ENCODE measurements at regions not wholly inside any gene's neighbourhood (a gene's known extent, or its start where the extent isn't known, plus 50 kb on each side); places are given as distances from the start of the nearest gene placed in this dataset.

DNA sequence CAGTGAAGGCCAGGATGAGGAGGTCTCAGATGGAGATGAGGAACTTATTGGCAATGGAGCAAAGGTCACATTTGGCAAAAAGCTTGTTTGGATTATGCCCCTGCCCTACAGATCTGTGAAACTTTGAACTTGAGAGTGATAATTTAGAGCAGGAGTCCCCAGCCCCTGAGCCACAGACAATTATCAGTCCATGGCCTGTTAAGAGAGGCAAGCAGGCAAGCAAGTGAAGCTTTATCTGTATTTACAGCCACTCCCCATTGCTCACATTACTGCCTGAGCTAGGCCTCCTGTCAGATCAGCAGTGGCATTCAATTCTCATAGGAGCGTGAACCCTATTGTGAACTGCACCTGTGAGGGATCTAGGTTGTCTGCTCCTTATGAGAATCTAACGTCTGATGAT, 1076.9 kb upstream of the TENM4 start:
- TF ChIP-seq, protein P1, sequence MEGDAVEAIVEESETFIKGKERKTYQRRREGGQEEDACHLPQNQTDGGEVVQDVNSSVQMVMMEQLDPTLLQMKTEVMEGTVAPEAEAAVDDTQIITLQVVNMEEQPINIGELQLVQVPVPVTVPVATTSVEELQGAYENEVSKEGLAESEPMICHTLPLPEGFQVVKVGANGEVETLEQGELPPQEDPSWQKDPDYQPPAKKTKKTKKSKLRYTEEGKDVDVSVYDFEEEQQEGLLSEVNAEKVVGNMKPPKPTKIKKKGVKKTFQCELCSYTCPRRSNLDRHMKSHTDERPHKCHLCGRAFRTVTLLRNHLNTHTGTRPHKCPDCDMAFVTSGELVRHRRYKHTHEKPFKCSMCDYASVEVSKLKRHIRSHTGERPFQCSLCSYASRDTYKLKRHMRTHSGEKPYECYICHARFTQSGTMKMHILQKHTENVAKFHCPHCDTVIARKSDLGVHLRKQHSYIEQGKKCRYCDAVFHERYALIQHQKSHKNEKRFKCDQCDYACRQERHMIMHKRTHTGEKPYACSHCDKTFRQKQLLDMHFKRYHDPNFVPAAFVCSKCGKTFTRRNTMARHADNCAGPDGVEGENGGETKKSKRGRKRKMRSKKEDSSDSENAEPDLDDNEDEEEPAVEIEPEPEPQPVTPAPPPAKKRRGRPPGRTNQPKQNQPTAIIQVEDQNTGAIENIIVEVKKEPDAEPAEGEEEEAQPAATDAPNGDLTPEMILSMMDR (conservative IDR thresholded peaks at IDR 0.05; ENCODE audit: control insufficient read depth, insufficient read depth, low read depth, low read length): no peak
- DNase-seq (ENCODE audit: low read depth): no peak
- H3K4me3 ChIP-seq (ENCODE audit: control insufficient read depth, low read depth, low read length): no peak overlapping the region

DNA sequence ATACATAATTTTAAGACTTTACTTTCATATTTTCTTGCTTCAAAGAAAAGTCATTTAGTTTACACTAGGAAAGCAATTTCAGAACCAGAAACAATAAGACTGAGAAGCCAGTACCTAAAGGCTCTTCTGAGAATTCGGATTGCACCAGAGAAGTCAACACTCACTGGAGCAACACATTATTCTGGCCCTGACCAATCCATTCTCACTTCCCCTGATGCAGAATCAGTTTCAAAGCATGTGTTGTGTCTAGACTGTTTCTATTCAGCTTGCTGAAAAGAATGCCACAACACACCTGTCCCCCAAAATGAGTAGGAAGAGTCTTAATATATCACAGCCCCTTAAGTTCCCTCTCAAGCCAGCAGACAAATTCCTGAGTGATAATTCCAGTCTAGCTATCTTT, 1074.3 kb upstream of the TENM4 start:
- no peak for DNase-seq (ENCODE audit: low read depth)
- TF ChIP-seq, protein P1 (conservative IDR thresholded peaks at IDR 0.05; ENCODE audit: control insufficient read depth, insufficient read depth, low read depth, low read length): no peak
- no peak overlapping the region for H3K4me3 ChIP-seq (ENCODE audit: control insufficient read depth, low read depth, low read length)

DNA sequence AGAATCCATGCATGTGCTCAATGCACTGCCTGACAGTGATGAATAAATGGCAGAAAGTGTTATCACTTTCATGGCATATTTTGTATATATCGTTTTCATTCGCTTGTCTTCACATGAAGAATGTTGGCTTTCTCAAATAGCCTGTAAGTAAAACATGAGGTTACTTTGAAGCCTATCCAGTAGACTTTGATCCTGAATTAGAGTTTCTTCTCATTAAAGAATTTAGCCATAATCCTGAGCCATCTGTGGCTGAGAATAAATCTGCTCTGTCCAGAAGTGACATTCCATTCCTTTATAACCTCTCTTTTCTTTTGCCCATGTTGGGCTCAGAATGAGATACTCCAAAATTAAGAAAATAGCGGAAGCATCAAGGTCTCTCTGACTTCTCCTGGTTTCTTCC, 1071.7 kb upstream of the TENM4 start:
- no peak for DNase-seq (ENCODE audit: low read depth)
- TF ChIP-seq, protein P1 (conservative IDR thresholded peaks at IDR 0.05; ENCODE audit: control insufficient read depth, insufficient read depth, low read depth, low read length): no peak
- no peak overlapping the region for H3K4me3 ChIP-seq (ENCODE audit: control insufficient read depth, low read depth, low read length)

DNA sequence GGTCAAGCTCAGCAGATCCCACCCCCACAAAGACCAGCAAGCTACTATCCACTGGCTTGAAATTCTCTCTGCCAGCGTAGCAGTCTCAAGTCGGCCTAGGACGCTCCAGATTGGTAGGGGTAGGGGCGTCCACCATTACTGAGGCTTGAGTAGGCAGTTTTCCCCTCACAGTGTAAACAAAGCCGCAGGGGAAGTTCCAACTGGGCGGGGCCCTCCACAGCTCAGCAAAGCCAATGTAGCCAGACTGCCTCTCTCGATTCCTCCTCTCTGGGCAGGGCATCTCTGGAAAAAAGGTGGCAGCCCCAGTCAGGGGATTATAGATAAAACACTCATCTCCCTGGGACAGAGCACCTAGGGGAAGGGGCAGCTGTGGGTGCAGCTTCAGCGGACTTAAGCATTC, 1064.9 kb upstream of the TENM4 start:
- no peak overlapping the region for H3K4me3 ChIP-seq (ENCODE audit: control insufficient read depth, low read depth, low read length)
- DNase-seq (ENCODE audit: low read depth): no peak
- TF ChIP-seq, protein P1 (conservative IDR thresholded peaks at IDR 0.05; ENCODE audit: control insufficient read depth, insufficient read depth, low read depth, low read length): no peak

DNA sequence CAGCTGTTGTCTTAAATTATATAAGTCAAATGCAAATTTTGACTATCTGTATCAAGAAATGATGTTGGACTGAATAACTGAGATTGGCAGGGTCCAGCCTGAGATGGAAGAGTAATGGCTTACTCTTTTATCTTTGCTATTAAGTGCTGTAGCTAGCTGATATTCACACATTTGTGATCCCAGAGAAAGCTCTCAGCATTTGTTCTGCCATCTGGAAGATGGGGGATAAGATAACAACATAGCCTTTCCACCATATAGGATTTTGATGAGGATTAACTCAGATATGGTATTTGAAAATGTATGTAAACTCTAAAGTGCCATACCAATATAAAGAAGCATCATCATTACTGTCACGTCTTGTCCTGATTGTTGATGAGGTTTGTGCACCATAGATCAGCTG, 1063.2 kb upstream of the TENM4 start:
- TF ChIP-seq, protein P1 (conservative IDR thresholded peaks at IDR 0.05; ENCODE audit: control insufficient read depth, insufficient read depth, low read depth, low read length): no peak
- DNase-seq (ENCODE audit: low read depth): no peak
- H3K4me3 ChIP-seq (ENCODE audit: control insufficient read depth, low read depth, low read length): no peak overlapping the region

DNA sequence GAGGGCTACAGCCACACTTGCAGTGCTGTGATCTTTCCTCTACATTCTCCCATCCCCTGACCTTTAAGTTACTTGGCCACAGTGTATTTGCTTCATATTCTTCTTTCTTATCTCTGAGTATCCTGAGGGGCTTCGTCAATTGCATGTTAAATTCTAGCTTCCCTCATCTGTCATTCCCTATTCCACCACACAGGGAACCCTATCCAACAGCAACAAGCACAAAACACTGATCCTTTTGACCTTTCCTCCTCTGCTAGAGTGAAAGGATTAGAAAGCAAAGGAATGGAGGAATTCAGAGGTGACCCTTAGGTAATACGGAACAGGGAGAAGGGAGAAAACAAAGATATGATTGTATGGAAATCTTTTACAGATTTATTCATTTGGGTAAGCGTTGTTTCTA, 1061.7 kb upstream of the TENM4 start:
- no peak for DNase-seq (ENCODE audit: low read depth)
- TF ChIP-seq, protein P1 (conservative IDR thresholded peaks at IDR 0.05; ENCODE audit: control insufficient read depth, insufficient read depth, low read depth, low read length): no peak
- H3K4me3 ChIP-seq (ENCODE audit: control insufficient read depth, low read depth, low read length): no peak overlapping the region

DNA sequence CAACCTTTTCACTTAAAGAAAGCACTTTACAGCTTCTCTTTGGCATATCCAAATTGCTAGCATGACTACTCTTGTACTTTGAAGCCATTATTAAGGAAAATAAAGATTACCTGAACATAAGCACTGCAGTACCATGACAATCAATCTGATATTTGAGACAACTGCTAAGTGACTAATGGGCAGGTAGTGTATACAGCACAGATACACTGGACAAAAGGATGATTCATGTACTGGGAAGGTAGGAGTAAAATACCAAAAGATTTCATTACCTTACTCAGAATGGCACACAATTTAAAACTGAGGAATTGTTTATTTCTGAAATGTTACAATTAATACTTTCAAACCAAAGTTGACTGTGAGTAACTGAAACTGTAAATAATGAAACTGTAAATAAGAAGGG, 1054.3 kb upstream of the TENM4 start:
- TF ChIP-seq, protein P1 (conservative IDR thresholded peaks at IDR 0.05; ENCODE audit: control insufficient read depth, insufficient read depth, low read depth, low read length): no peak
- DNase-seq (ENCODE audit: low read depth): no peak
- H3K4me3 ChIP-seq (ENCODE audit: control insufficient read depth, low read depth, low read length): no peak overlapping the region

Data from fibroblast of mammary gland (primary cell).